ENCODE measurements at regions not wholly inside any gene's neighbourhood (a gene's known extent, or its start where the extent isn't known, plus 50 kb on each side); places are given as distances from the start of the nearest gene placed in this dataset.
"Not testable (repeated sequence)": the region's sequence is repeated elsewhere in the genome, so short reads cannot be mapped to it uniquely, and the experiment has no call there.

GRCh38 chr6:126720304-126720703, 380.4 kb downstream of the CENPW start:
- no peak for TF ChIP-seq CTCF (IDR thresholded peaks at IDR 0.05; ENCODE audit: low read depth, low read length, missing control alignments)
- no peak overlapping the region for H3K4me3 ChIP-seq (replicated peaks; ENCODE audit: low read depth, low read length)
- no peak for DNase-seq (ENCODE audit: extremely low read depth, low read depth)

GRCh38 chr6:126721581-126722160, 381.8 kb downstream of the CENPW start:
- peak; percentile 31 for DNase-seq (ENCODE audit: extremely low read depth, low read depth)
- TF ChIP-seq CTCF (IDR thresholded peaks at IDR 0.05; ENCODE audit: low read depth, low read length, missing control alignments), result no peak
- no peak overlapping the region for H3K4me3 ChIP-seq (replicated peaks; ENCODE audit: low read depth, low read length)

GRCh38 chr6:126722411-126722810, 382.5 kb downstream of the CENPW start:
- no peak for TF ChIP-seq CTCF (IDR thresholded peaks at IDR 0.05; ENCODE audit: low read depth, low read length, missing control alignments)
- DNase-seq (ENCODE audit: extremely low read depth, low read depth), result no peak
- no peak overlapping the region for H3K4me3 ChIP-seq (replicated peaks; ENCODE audit: low read depth, low read length)

- no peak for DNase-seq (ENCODE audit: extremely low read depth, low read depth)
- TF ChIP-seq CTCF (IDR thresholded peaks at IDR 0.05; ENCODE audit: low read depth, low read length, missing control alignments), result no peak
- no peak overlapping the region for H3K4me3 ChIP-seq (replicated peaks; ENCODE audit: low read depth, low read length)
Measured at GRCh38 chr6:126723541-126724170, 383.7 kb downstream of the CENPW start.

GRCh38 chr6:126724821-126725220, 384.9 kb downstream of the CENPW start:
- DNase-seq (ENCODE audit: extremely low read depth, low read depth), result no peak
- no peak for TF ChIP-seq CTCF (IDR thresholded peaks at IDR 0.05; ENCODE audit: low read depth, low read length, missing control alignments)
- no peak overlapping the region for H3K4me3 ChIP-seq (replicated peaks; ENCODE audit: low read depth, low read length)

- DNase-seq (ENCODE audit: extremely low read depth, low read depth); H3K4me3 ChIP-seq (replicated peaks; ENCODE audit: low read depth, low read length): not testable (repeated sequence)
Measured at GRCh38 chr6:126726454-126726853, 386.5 kb downstream of the CENPW start.

GRCh38 chr6:126738146-126738545, 380.3 kb upstream of the RSPO3 start:
- H3K4me3 ChIP-seq (replicated peaks; ENCODE audit: low read depth, low read length), result no peak overlapping the region
- no peak for DNase-seq (ENCODE audit: extremely low read depth, low read depth)
- TF ChIP-seq CTCF (IDR thresholded peaks at IDR 0.05; ENCODE audit: low read depth, low read length, missing control alignments), result no peak
